Thyroid gland (tissue), 4 donors: ENCODE measurements at regions not wholly inside any gene's neighbourhood (a gene's known extent, or its start where the extent isn't known, plus 50 kb on each side); places are given as distances from the start of the nearest gene placed in this dataset.
"Not testable (repeated sequence)": the region's sequence is repeated elsewhere in the genome, so short reads cannot be mapped to it uniquely, and the experiment has no call there.

Experiments used
- DNase-seq, 2 donors: peaks; one replicate each; pipeline ENCODE4 v3.0.0-alpha.2; 2019
- H3K27ac ChIP-seq, 3 donors: fragments of 200-600 bp; sonication (generic); 1 replicate in 2 of 3; 2 replicates in 1 of 3; pipeline ENCODE4 v1.5.1; 2016 to 2019; ENCODE audit warnings: mild to moderate bottlenecking in 1 of 3, moderate library complexity in 1 of 3
- H3K27me3 ChIP-seq: fragments of 200-600 bp; sonication (generic); one replicate; pipeline ENCODE4 v1.5.1; 2019
- H3K36me3 ChIP-seq, 2 donors: fragments of 200-600 bp; sonication (generic); one replicate each; pipeline ENCODE4 v1.5.1; 2016 to 2019
- H3K4me1 ChIP-seq, 2 donors: fragments of 200-600 bp; sonication (generic); one replicate each; pipeline ENCODE4 v1.5.1; 2017 to 2019
- H3K4me3 ChIP-seq, 3 donors: fragments of 200-600 bp; sonication (generic); replicated peaks in 1 of 3; 1 replicate in 2 of 3; 2 replicates in 1 of 3; pipeline ENCODE4 v1.5.1; 2016; ENCODE audit warnings: mild to moderate bottlenecking in 1 of 3
- H3K9me3 ChIP-seq: fragments of 200-600 bp; sonication (generic); one replicate; pipeline ENCODE4 v1.5.1; 2017
- POLR2A ChIP-seq, 2 donors: fragments of 450-650 bp; IDR thresholded peaks; one replicate each; pipeline ENCODE4 v1.6.1; 2017; ENCODE audit warnings: antibody characterized with exemption in 2 of 2, mild to moderate bottlenecking in 2 of 2, moderate library complexity in 1 of 2
- WGBS, 2 donors: methylation state at CpG; one replicate each; pipeline ENCODE4 v1.1.5; 2017; 5-methylcytosine and 5-hydroxymethylcytosine counted together
- intact Hi-C: fragments of 100-400 bp; cut with DNase I; formaldehyde crosslinking; loops from one replicate; pipeline ENCODE4 v1.15.1; 2023
- TF ChIP-seq, protein P1 (sequence below), 6 experiments: fragments of 200-600 bp in 3 of 6; fragments of 450-650 bp in 3 of 6; sonication (generic) in 3 of 6; IDR thresholded peaks; one replicate each; pipeline ENCODE4 v1.5.1; 2016 to 2019; ENCODE audit warnings: antibody characterized with exemption in 6 of 6, mild to moderate bottlenecking in 2 of 6, inconsistent platforms in 1 of 6, moderate library complexity in 1 of 6

DNA sequence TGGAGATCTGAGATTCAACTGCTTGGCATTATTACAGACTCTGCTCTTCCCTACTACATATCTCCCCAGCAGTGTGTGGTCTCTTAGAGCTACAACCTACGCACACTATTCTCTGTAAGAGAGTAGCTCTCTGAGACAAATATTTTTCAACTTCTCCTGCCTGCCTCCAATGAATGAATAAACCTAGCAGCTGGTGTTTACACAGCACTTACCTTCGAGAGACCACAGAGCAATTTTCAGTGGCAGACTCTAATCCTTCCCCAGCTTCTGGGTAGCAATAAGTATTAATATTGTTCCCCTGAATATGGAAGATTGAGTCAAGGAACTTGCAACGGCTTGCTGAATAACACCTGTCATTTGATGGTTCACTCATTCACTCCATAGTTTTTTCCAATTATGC is 350.9 kb upstream of the SPAG17 start:
- TF ChIP-seq POLR2A (IDR thresholded peaks at IDR 0.05), result no peak
- TF ChIP-seq, protein P1, sequence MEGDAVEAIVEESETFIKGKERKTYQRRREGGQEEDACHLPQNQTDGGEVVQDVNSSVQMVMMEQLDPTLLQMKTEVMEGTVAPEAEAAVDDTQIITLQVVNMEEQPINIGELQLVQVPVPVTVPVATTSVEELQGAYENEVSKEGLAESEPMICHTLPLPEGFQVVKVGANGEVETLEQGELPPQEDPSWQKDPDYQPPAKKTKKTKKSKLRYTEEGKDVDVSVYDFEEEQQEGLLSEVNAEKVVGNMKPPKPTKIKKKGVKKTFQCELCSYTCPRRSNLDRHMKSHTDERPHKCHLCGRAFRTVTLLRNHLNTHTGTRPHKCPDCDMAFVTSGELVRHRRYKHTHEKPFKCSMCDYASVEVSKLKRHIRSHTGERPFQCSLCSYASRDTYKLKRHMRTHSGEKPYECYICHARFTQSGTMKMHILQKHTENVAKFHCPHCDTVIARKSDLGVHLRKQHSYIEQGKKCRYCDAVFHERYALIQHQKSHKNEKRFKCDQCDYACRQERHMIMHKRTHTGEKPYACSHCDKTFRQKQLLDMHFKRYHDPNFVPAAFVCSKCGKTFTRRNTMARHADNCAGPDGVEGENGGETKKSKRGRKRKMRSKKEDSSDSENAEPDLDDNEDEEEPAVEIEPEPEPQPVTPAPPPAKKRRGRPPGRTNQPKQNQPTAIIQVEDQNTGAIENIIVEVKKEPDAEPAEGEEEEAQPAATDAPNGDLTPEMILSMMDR (IDR thresholded peaks at IDR 0.05), result no peak

DNA sequence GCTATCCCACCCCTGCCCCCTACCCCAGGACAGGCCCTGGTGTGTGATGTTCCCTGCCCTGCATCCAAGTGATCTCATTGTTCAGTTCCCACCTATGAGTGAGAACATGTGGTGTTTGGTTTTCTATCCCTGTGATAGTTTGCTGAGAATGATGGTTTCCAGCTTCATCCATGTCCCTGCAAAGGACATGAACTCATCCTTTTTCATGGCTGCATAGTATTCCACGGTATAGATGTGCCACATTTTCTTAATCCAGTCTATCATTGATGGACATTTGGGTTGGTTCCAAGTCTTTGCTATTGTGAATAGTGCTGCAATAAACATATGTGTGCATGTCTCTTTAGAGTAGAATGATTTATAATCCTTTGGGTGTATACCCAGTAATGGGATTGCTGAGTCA is 326.9 kb upstream of the SPAG17 start:
- H3K4me1 ChIP-seq, DNase-seq, intact Hi-C loops, H3K27ac ChIP-seq, H3K36me3 ChIP-seq, H3K27me3 ChIP-seq, H3K4me3 ChIP-seq, H3K9me3 ChIP-seq: not testable (repeated sequence)
- 88 to 90% methylated on average over 1 of the region's 1 CpG for WGBS, 2 donors

More for the DNA sequence above, 350.9 kb upstream of the SPAG17 start:
- Histone ChIP-seq H3K9me3 (no peaks in the 10 kb centered on the region), H3K27ac (no peak overlapping the region), H3K27me3 (no peaks in the 10 kb centered on the region), H3K4me1 (no peaks in the 10 kb centered on the region), H3K4me3 (no peak overlapping the region), H3K36me3 (no peaks in the 10 kb centered on the region)
- intact Hi-C loops, result no loop called here
- no peak for DNase-seq
- WGBS, 2 donors, result 49 to 55% methylated on average over 3 of the region's 3 CpGs

DNA sequence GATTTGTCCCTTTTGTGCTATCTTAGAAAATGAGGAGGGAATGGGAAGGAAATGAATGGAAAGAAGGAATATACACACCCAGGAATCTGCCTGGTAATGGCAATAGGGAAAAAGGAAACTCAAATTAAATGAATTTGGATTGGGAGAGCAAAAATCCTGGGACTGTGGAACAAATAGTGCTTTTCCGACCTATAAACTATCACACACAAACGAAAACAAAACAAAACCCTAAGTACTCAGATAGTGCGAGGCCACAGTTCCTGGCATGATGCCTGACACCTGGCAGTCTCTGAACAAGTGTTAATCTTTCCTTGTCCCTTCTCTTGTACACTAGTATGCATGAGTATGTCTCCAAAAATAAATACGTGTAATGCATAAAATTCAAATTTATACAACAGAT is 319.8 kb upstream of the SPAG17 start:
- DNase-seq, result peak; percentile 63 to 64
- TF ChIP-seq POLR2A (IDR thresholded peaks at IDR 0.05), result no peak
- TF ChIP-seq, protein P1 (IDR thresholded peaks at IDR 0.05), result no peak
- H3K36me3 ChIP-seq, result no peaks in the 10 kb centered on the region

DNA sequence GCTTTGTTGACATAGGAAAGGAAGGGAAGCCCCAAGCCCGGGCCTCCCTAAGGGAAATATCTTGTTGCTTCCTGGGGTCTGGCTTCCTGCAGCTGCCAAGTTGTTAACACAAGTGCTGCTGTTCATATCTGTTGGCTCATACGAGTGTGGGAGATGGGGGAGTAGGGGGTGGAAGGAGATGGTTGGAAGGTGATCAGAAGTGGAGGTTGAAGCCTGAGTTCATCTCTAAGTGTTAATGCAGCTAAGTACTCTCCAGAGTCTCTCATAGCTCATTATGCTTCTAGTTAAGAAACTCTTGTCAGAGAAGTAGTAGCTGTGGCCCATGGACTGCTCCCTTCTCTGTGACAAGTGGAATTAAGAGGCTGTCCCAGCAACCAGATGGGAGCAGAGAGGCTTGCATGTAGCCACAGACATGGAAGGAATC is 319.2 kb upstream of the SPAG17 start:
- peak; percentile 40 to 56 for DNase-seq
- H3K4me1 ChIP-seq, result peaks cover 0 to 8% of the 10 kb centered on the region in 2 donors
- no peaks in the 10 kb centered on the region for H3K27me3 ChIP-seq
- no peak overlapping the region for H3K4me3 ChIP-seq
- no peaks in the 10 kb centered on the region for H3K9me3 ChIP-seq
- intact Hi-C loops, result no loop called here
- no peak overlapping the region for H3K27ac ChIP-seq
- no peak for TF ChIP-seq POLR2A (IDR thresholded peaks at IDR 0.05)
- TF ChIP-seq, protein P1 (IDR thresholded peaks at IDR 0.05), result no peak
- H3K36me3 ChIP-seq, result no peaks in the 10 kb centered on the region
- WGBS, 2 donors, result 0% methylated on average over 2 of the region's 2 CpGs

More for the DNA sequence above, 319.8 kb upstream of the SPAG17 start:
- no peaks in the 10 kb centered on the region for H3K27me3 ChIP-seq
- H3K4me1 ChIP-seq, result peaks cover 0 to 8% of the 10 kb centered on the region in 2 donors
- no peaks in the 10 kb centered on the region for H3K9me3 ChIP-seq
- H3K27ac ChIP-seq, result no peak overlapping the region
- WGBS, 2 donors, result 15 to 17% methylated on average over 4 of the region's 4 CpGs
- intact Hi-C loops, result no loop called here
- H3K4me3 ChIP-seq, result no peak overlapping the region

DNA sequence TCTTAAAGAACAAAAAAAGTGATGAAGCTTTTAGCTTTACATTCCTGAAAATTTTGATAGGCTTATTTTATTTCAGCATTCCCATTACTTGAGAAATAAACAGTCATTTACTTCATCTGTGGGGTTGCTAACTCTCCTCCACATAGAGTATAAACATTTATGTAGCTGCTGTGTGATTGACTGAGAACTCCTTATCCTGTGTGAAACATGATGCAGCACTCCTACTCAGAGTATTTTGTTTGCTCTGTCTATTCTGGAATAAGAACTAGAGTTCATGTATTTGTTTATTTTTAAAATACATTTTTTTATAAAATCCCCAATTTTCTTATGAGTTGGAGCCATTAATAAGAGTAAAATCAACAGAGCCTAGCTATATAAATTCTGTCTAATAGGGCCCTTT is 318.7 kb upstream of the SPAG17 start:
- H3K27me3 ChIP-seq, result no peaks in the 10 kb centered on the region
- DNase-seq, result no peak
- no peak overlapping the region for H3K4me3 ChIP-seq
- no peak for TF ChIP-seq POLR2A (IDR thresholded peaks at IDR 0.05)
- TF ChIP-seq, protein P1 (IDR thresholded peaks at IDR 0.05), result no peak
- H3K27ac ChIP-seq, result no peak overlapping the region
- intact Hi-C loops, result no loop called here
- no peaks in the 10 kb centered on the region for H3K36me3 ChIP-seq
- no peaks in the 10 kb centered on the region for H3K9me3 ChIP-seq
- peaks cover 0 to 8% of the 10 kb centered on the region in 2 donors for H3K4me1 ChIP-seq

DNA sequence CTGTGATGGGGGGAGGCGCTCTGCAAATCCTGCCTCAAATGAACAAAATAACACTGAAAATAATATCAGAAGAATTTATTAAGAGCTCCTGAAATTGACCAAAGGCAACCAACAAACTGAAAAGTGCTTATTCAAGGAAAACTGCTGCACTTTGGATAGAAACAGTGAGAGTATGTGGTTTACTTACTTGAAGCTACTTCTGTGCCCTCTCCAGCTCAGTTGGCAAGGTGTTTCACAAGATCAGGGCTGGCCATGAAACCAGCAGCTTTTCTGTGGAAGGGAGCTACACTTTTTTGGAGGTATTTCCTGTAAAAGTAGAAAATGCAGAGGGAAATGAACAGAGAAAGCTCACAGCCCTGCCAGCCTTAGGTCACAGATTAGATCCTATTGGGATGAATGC is 310.0 kb upstream of the SPAG17 start:
- Histone ChIP-seq H3K9me3 (no peaks in the 10 kb centered on the region), H3K27me3 (no peaks in the 10 kb centered on the region), H3K27ac (no peak overlapping the region), H3K36me3 (no peaks in the 10 kb centered on the region), H3K4me3 (no peak overlapping the region), H3K4me1 (no peaks in the 10 kb centered on the region)
- DNase-seq, result peak; percentile 8 to 9
- intact Hi-C loops, result no loop called here
- WGBS, 2 donors, result 91 to 94% methylated on average over 1 of the region's 1 CpG
- TF ChIP-seq, protein P1 (IDR thresholded peaks at IDR 0.05), result no peak
